Activated T-cell treated with anti-CD3 and anti-CD28 coated beads for 48 hours (primary cell): ENCODE measurements at regions not wholly inside any gene's neighbourhood (a gene's known extent, or its start where the extent isn't known, plus 50 kb on each side); places are given as distances from the start of the nearest gene placed in this dataset.

Experiments used
- DNase-seq: peaks from one replicate; pipeline ENCODE4 v3.0.0-alpha.2; 2020; ENCODE audit warnings: low read depth

- no peak for DNase-seq
Observed at GRCh38 chr13:106874323-106874722, 306.4 kb upstream of the ARGLU1 start.

GRCh38 chr13:106873810-106874209 lies 305.9 kb upstream of the ARGLU1 start:
- no peak for DNase-seq

DNA sequence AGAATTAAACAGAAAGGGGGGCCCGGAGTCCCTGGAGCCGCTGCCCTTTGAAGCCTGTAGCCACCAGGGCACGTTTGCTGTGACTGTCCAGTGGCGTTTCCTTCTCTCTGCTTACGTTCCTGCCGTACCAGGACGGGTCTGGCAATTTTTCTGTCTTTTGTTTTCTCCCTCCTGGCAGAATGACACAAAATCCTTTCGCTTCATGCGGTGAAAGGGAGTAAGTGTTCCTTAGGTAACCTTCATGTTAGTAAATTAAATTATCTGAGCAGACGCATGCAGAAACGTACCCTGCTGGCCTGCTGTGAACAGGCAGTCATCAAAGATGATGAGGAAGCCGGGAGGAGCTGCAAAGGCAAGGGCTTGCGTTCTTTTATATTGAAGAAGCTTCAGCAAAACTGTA lies 299.3 kb upstream of the ARGLU1 start:
- no peak for DNase-seq

- no peak for DNase-seq
Observed at GRCh38 chr13:106865716-106866440, 297.9 kb upstream of the ARGLU1 start.

DNA sequence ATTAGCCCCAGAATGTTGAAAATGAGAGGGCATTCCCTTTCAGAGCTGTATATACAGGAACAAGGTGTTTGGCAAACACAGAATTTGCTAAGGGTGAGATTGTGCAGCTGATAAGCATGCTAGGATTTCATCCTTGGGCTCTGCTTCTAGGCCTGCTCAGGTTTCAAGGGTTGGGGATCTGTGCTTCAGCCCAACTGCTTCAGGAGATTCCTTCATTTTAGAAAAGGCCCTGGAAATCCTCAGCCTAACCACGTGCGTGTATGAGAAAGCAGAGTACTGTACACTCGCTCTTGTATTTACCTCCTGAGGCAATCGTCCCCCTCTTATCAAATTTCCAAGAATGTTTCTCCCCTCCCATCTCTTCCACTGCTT lies 291.6 kb upstream of the ARGLU1 start:
- DNase-seq = no peak

- no peak for DNase-seq
Observed at GRCh38 chr13:106858903-106859532, 291.1 kb upstream of the ARGLU1 start.

GRCh38 chr13:106852436-106852835 lies 284.5 kb upstream of the ARGLU1 start:
- DNase-seq = no peak

DNA sequence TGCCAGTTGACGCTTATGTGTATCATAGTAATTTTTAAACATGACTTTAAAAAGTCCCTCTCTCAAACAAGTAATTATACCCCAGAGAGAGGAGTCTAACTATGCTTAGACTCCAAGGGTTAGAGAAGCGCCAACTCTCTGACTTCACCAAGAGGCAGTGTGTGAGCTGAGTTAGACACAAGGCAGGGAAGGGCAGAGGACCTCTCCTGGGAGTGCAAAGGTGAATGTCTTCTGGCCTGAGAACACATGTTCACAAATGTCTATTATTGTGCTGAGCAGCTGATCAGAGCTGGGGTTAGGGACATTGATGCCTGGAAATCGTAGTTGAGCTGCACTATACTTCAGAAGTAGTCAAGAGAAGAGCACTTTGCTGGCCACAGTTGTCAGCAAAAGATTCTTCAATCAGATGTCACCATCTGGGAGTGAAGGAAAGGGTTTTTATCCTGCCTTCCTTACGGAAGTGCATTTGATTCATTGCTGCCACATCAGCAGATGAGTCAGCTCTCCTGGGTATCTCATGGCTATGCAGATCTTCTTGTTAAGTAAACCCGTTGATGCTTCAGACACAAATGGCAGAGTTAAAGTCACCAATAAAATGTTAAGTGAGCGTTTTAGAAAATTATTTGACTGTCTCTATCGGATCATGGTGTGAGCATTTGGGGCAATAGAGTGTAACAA lies 283.2 kb upstream of the ARGLU1 start:
- no peak for DNase-seq

GRCh38 chr13:106846571-106847448 lies 278.9 kb upstream of the ARGLU1 start:
- no peak for DNase-seq

GRCh38 chr13:106836186-106836802 lies 268.4 kb upstream of the ARGLU1 start:
- no peak for DNase-seq

DNA sequence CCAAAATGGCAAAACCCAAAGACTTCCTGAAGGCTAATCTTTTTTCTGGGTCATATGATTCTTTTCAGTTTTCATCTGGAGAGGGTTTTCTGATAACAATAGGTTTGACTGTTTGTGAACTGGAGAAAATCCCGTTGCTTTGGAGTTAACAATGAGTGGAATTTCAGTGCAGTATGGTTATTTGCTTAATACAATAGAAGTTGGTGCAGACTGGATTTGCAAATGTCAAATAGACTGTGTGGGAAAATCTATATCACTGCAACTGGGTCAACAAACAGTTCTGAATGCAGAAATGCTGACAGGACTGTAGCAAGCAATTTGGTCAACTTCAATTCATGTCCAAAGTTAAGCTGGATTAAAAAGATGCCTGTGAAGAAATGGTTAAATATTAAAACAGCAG lies 267.5 kb upstream of the ARGLU1 start:
- DNase-seq = no peak

DNA sequence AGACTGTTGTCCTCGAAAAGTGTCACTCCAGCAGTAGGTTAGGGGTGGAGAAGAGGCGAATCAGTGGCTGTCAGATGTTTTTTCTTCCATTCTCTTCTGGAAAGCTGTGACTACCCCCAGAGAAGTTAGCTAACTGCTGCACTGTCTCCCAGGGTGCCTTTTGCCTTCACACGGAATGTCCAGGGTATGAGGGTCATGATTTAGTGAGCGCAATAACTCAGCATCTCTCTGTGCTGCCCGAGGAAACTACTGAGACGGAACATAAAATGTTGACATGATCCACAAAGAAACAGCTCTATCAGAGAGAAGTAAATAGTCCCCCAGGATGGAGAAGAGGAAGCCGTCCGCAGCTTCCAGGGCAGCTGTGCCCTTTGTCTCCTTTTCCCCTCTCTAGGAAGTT lies 254.0 kb upstream of the ARGLU1 start:
- no peak for DNase-seq

- no peak for DNase-seq
Observed at GRCh38 chr13:106819413-106820180, 251.7 kb upstream of the ARGLU1 start.

GRCh38 chr13:106818971-106819370 lies 251.0 kb upstream of the ARGLU1 start:
- DNase-seq = no peak

DNA sequence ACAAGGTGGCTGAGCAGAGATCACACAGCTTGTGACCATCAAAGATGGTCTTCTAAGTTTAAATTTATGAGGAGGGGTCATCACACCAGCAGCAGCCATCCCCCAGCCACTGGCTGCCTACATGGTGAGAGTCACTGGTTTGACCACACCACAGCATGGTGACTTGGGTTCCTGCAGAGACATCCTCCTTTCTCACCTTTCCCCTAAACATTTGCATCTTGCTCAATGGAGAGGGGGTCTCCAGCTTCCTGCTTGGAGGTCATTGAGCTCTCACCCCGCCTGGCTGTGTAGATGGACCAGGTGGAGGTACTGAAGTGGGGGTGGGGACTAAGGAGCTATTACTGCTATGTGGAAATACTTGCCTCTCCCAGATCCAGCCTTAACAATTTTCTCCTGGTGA lies 247.6 kb upstream of the ARGLU1 start:
- DNase-seq = no peak

- DNase-seq = no peak
Observed at GRCh38 chr13:106814463-106814862, 246.5 kb upstream of the ARGLU1 start.

- no peak for DNase-seq
Observed at GRCh38 chr13:106810069-106810468, 242.1 kb upstream of the ARGLU1 start.

DNA sequence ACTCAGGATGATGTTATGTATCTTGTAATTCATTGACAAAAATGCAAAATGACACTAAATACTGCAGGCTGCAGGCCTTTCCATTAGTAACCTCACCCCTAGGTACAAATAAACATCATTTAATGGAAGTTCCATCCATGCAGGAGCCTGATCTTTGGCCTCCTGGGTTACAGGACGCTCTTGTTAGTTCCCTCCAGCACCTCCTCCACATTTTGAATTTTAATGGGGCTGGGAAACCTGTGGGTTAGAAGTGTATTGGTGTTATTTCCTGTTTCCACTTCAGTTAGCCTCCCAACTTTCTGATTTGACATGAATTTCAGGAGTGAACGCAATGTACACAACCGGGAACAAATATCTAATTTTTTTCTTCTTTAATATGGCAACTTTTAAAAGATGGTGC lies 237.1 kb upstream of the ARGLU1 start:
- no peak for DNase-seq

DNA sequence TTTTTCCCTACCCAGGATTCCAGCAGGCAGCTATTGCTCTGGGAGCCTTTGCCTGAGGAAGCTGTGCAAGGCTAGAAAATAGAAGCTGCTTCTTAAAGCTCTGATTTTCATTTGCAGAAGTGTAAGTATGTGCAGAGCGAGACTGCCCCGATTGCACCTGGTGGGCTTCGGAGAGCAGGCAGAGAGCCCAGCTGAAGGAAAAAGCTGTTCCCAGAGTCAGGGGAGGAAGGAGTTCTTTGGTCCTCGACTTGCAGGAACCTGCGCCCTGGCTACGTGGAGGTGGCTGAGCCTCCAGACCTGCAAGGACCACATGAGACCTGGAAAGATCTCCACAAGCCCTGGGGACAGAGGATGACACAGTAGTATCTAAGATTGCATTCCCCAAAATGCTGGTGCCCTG lies 235.0 kb upstream of the ARGLU1 start:
- no peak for DNase-seq

DNA sequence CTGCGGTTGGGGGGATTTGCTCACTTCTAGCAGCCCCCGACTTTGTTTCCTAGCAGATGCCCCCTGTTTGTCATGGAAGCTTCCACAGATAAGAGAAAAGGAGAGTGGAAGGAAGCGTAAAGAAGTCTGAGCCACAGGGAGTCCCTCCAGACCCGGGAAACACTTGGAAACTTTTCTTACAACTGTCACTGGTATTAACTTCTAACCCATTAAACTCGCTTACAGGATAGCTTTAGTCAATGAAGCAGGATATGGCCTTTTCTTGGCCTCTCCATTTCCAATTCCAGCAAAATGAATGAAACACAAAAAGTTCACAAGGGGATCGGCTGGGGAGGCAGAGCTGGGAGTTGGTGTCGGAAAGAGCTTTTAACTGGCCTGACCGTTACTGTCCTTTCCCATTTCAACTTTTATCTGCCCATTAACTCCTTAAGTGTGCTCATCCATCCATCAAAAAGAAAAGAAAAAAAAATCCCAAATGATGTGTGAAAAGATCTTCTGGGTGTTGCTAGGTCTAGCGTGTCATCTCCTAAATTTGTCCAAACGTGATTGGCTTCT lies 231.9 kb upstream of the ARGLU1 start:
- no peak for DNase-seq

DNA sequence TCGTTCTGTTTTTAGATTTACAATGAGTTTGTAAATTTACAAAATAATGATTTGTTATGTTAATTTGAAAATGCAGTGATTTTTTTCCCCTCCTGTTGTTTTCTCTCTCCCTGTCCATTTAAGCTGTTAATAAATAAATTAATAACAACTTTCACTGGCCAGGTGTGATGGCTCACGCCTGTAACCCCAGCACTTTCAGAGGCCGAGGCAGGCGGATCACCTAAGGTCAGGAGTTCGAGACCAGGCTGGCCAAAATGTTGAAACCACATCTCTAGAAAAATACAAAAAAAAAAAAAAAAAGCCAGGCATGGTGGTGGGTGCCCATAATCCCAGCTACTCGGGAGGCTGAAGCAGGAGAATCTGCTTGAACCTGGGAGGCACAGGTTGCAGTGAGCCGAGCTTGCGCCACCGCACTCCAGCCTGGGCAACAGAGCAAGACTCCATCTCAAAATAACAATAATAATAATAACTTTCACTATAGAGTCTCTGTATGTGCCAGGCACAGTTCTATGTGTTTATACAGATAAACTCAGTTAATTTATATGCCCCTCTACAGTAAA lies 229.2 kb upstream of the ARGLU1 start:
- DNase-seq = no peak
